ENCODE measurements at regions not wholly inside any gene's neighbourhood (a gene's known extent, or its start where the extent isn't known, plus 50 kb on each side); places are given as distances from the start of the nearest gene placed in this dataset.

DNA sequence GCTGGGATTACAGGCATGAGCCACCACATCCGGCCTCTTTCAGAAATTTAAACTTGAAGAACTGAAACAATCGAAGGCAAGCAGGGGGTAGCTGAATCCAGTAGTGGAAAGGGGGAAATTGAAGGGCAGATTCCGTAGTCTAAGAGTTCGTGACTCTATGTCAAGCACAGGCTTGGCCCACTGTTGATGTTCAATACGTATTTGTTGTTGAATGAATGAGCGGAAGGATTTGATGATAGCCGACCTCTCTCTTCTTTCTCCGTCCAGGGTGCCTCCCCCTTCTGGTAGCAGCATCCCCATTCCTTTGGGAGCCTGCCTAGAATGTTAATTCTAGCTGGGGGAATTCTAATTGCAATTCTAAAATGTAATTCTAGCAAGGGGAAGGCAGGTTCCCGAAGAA is 59.8 kb upstream of the MED13L start:
- H3K9me1 ChIP-seq (ENCODE audit: insufficient read depth, low read length): peaks cover 8% of the 10 kb centered on the region; the same call in 1 of the 2 replicates
- H3K79me1 ChIP-seq (ENCODE audit: low read depth in 1 of 2, low read length in 2 of 2): no peaks in the 10 kb centered on the region
- no peaks in the 10 kb centered on the region for H3K9me3 ChIP-seq (ENCODE audit: control insufficient read depth, insufficient read depth, low read length)
- H2BK15ac ChIP-seq (ENCODE audit: low read depth, low read length): no peak overlapping the region
- H2AFZ ChIP-seq (replicated peaks; ENCODE audit: low read length, poor library complexity): no peak overlapping the region
- no peak overlapping the region for H3K14ac ChIP-seq (replicated peaks; ENCODE audit: low read depth, low read length)
- no peak overlapping the region for H3K9ac ChIP-seq (ENCODE audit: low read depth, low read length)
- no peak overlapping the region for H3K27ac ChIP-seq (ENCODE audit: insufficient read depth, low read length)
- peaks cover 8% of the 10 kb centered on the region for H3K4me1 ChIP-seq (ENCODE audit: control insufficient read depth, insufficient read depth, low read length)
- DNase-seq: no peak
- no peak overlapping the region for H2AK9ac ChIP-seq (replicated peaks; ENCODE audit: low read depth, low read length, poor library complexity)
- H2BK5ac ChIP-seq (ENCODE audit: low read depth, low read length, poor library complexity, severe bottlenecking): no peak overlapping the region
- no TSS peak for BruUV-seq (replicated peaks)
- WGBS, 2 experiments (ENCODE audit: extremely low coverage in 2 of 2, insufficient read length in 1 of 2): 100% methylated on average over 2 of the region's 9 CpGs; no CpG with 5 or more reads in 1 of the 2 experiments
- no peak overlapping the region for H2BK120ac ChIP-seq (ENCODE audit: low read depth, low read length)
- TF ChIP-seq NFE2L2 (IDR thresholded peaks at IDR 0.05; ENCODE audit: low read depth, low read length): no peak
- no peak for TF ChIP-seq CEBPB (IDR thresholded peaks at IDR 0.05; ENCODE audit: low read depth, low read length)
- TF ChIP-seq POLR2A (IDR thresholded peaks at IDR 0.05; ENCODE audit: low read depth, low read length): no peak
- TF ChIP-seq, protein P1, sequence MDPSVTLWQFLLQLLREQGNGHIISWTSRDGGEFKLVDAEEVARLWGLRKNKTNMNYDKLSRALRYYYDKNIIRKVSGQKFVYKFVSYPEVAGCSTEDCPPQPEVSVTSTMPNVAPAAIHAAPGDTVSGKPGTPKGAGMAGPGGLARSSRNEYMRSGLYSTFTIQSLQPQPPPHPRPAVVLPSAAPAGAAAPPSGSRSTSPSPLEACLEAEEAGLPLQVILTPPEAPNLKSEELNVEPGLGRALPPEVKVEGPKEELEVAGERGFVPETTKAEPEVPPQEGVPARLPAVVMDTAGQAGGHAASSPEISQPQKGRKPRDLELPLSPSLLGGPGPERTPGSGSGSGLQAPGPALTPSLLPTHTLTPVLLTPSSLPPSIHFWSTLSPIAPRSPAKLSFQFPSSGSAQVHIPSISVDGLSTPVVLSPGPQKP (IDR thresholded peaks at IDR 0.05; ENCODE audit: borderline replicate concordance, low read depth, low read length): no peak
- no peak for TF ChIP-seq MXI1 (IDR thresholded peaks at IDR 0.05; ENCODE audit: borderline replicate concordance, low read depth, low read length)
- no peak for TF ChIP-seq FOS (IDR thresholded peaks at IDR 0.05; ENCODE audit: low read depth, low read length)
- dilution Hi-C loops (cut with HindIII; ENCODE audit: low sequenced_read_pairs, unreplicated experiment) (no loop called here), intact Hi-C loops (cut with micrococcal nuclease) (no loop called here), in situ Hi-C loops (cut with MboI; ENCODE audit: low sequenced_read_pairs) (no loop called here)
- no peak overlapping the region for H2AK5ac ChIP-seq (ENCODE audit: low read depth, low read length)
- H4K20me1 ChIP-seq (ENCODE audit: insufficient read depth, low read length): no peaks in the 10 kb centered on the region
- H4K8ac ChIP-seq (ENCODE audit: low read depth in 2 of 2, low read length in 2 of 2): no peak overlapping the region
- H3K4me2 ChIP-seq (ENCODE audit: low read depth, low read length): no peak overlapping the region
- no peaks in the 10 kb centered on the region for H3K36me3 ChIP-seq (ENCODE audit: control insufficient read depth, insufficient read depth, low read length)
- ChIA-PET CTCF (interaction anchor here (0.8 kb wide), 1 partner anchor 281 kb away, joined by 3 read pairs; no protein-coding TSS in a partner anchor), POLR2A (ENCODE audit: unreplicated experiment) (no interaction called here)
- no peak overlapping the region for H4K5ac ChIP-seq (ENCODE audit: low read depth, low read length)
- ATAC-seq (ENCODE audit: low read depth): no peak
- no peak overlapping the region for H3K23ac ChIP-seq (ENCODE audit: low read depth, low read length)
- H3K27me3 ChIP-seq (ENCODE audit: control insufficient read depth, insufficient read depth, low read length): no peaks in the 10 kb centered on the region
- no peak overlapping the region for H3K18ac ChIP-seq (ENCODE audit: low read depth, low read length)
- no peak overlapping the region for H3K4ac ChIP-seq (ENCODE audit: low read depth, low read length)
- no peak overlapping the region for H3K56ac ChIP-seq (ENCODE audit: extremely low read depth, insufficient read depth, low read length)
- no peak overlapping the region for H3K4me3 ChIP-seq (ENCODE audit: insufficient read depth, low read depth, low read length)
- no peak overlapping the region for H4K91ac ChIP-seq (ENCODE audit: insufficient read depth, low read depth, low read length)
- no peak overlapping the region for H2BK20ac ChIP-seq (ENCODE audit: low read depth, low read length)

All from IMR-90 (cell line).